ENCODE measurements at regions not wholly inside any gene's neighbourhood (a gene's known extent, or its start where the extent isn't known, plus 50 kb on each side); places are given as distances from the start of the nearest gene placed in this dataset.

DNA sequence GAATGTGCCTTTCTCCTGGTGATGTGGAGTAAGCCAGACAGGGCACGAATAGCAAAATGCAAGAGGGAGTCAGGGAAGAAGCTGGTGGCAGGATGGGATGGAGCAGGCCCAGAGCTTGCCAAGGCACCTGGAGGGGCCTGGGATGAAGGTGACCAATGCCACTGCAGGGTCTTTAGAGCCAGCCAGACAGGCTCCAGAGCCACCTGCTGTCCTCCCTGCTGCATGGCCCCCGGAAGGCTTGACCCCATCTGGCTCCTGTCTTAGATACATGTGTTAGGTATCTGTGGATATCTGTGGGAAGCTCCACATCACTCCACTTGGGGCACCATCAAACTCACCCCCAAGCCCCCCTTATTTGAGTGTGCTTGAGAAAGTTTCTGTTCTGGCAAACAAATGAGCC is 99.9 kb upstream of the ATL2 start:
- DNase-seq (ENCODE audit: low read depth, low spot score) = no peak
- Histone ChIP-seq H4K20me1 (replicated peaks; ENCODE audit: control insufficient read depth, extremely low read depth, insufficient read depth, low read length) (no peaks in the 10 kb centered on the region), H3K9ac (replicated peaks; ENCODE audit: extremely low read depth, insufficient read depth, low read length) (no peak overlapping the region), H3K27me3 (ENCODE audit: control insufficient read depth in 2 of 2, insufficient read depth in 2 of 2, low read length in 2 of 2) (peaks cover 3% of the 10 kb centered on the region in 2 experiments), H3K4me3 (replicated peaks in 1 of 3; ENCODE audit: insufficient read depth in 1 of 3, low read depth in 1 of 3, low read length in 3 of 3) (no peak overlapping the region), H3K36me3 (ENCODE audit: control insufficient read depth in 2 of 2, extremely low read depth in 1 of 2, insufficient read depth in 2 of 2, low read length in 2 of 2) (no peaks in the 10 kb centered on the region), H2AFZ (ENCODE audit: low read depth, low read length) (no peak overlapping the region), H3K9me3 (replicated peaks; ENCODE audit: control insufficient read depth, insufficient read depth, low read length) (no peaks in the 10 kb centered on the region), H3K4me1 (ENCODE audit: control insufficient read depth, extremely low read depth, insufficient read depth, low read length) (no peaks in the 10 kb centered on the region), H3K9me1 (replicated peaks; ENCODE audit: control insufficient read depth, extremely low read depth, insufficient read depth, low read length) (no peaks in the 10 kb centered on the region), H3K27ac (ENCODE audit: insufficient read depth, low read depth, low read length) (no peak overlapping the region), H3K4me2 (ENCODE audit: insufficient read depth, low read length) (no peak overlapping the region), H3K79me2 (ENCODE audit: control insufficient read depth, insufficient read depth, low read length) (no peaks in the 10 kb centered on the region)
- intact Hi-C loops (cut with micrococcal nuclease) (no loop called here), dilution Hi-C loops (cut with MboI; ENCODE audit: extremely low pct_ligation_motif_present, low sequenced_read_pairs) (no loop called here)
- FAIRE-seq = no peak
- ChIA-PET POLR2A (no interaction called here), CTCF (no interaction called here)
- TF ChIP-seq MYC (IDR thresholded peaks at IDR 0.05; ENCODE audit: low read depth, low read length) = no peak
- TF ChIP-seq EZH2 (IDR thresholded peaks at IDR 0.05; ENCODE audit: borderline replicate concordance, low read depth, low read length, severe bottlenecking) = no peak
- TF ChIP-seq FOS (IDR thresholded peaks at IDR 0.05; ENCODE audit: borderline replicate concordance, insufficient read depth, low read length) = no peak
- no peak for TF ChIP-seq POLR2AphosphoS5 (IDR thresholded peaks at IDR 0.05; ENCODE audit: insufficient read depth, low read depth, low read length)
- no peak for TF ChIP-seq POLR2A (IDR thresholded peaks at IDR 0.05; ENCODE audit: low read depth, low read length)
- TF ChIP-seq, protein P1, sequence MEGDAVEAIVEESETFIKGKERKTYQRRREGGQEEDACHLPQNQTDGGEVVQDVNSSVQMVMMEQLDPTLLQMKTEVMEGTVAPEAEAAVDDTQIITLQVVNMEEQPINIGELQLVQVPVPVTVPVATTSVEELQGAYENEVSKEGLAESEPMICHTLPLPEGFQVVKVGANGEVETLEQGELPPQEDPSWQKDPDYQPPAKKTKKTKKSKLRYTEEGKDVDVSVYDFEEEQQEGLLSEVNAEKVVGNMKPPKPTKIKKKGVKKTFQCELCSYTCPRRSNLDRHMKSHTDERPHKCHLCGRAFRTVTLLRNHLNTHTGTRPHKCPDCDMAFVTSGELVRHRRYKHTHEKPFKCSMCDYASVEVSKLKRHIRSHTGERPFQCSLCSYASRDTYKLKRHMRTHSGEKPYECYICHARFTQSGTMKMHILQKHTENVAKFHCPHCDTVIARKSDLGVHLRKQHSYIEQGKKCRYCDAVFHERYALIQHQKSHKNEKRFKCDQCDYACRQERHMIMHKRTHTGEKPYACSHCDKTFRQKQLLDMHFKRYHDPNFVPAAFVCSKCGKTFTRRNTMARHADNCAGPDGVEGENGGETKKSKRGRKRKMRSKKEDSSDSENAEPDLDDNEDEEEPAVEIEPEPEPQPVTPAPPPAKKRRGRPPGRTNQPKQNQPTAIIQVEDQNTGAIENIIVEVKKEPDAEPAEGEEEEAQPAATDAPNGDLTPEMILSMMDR (IDR thresholded peaks at IDR 0.05; ENCODE audit: extremely low read depth in 1 of 2, insufficient read depth in 1 of 2, low read depth in 1 of 2, low read length in 2 of 2) = no peak
- TF ChIP-seq, protein P2, sequence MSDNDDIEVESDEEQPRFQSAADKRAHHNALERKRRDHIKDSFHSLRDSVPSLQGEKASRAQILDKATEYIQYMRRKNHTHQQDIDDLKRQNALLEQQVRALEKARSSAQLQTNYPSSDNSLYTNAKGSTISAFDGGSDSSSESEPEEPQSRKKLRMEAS (IDR thresholded peaks at IDR 0.05; ENCODE audit: insufficient read depth, insufficient read length) = no peak
- no peak for TF ChIP-seq GATA2 (IDR thresholded peaks at IDR 0.05; ENCODE audit: insufficient read depth, insufficient read length, low read depth, low read length)
- no peak for TF ChIP-seq JUN (IDR thresholded peaks at IDR 0.05; ENCODE audit: borderline replicate concordance, insufficient read depth, insufficient read length, low read depth)
- BruUV-seq (replicated peaks) = no TSS peak
